B cell (primary cell): ENCODE measurements at regions not wholly inside any gene's neighbourhood (a gene's known extent, or its start where the extent isn't known, plus 50 kb on each side); places are given as distances from the start of the nearest gene placed in this dataset.

ENCODE experiments used
- ATAC-seq: fragments of 200-7000 bp; cut with Tn5 transposase; one replicate; pipeline ENCODE4 v1.10.0; 2021; ENCODE audit warnings: low read depth, mild to moderate bottlenecking, moderate number of reproducible peaks, moderate library complexity
- CTCF ChIA-PET: fragments of 350-600 bp; sonication (Branson Sonifier 250); formaldehyde crosslinking; loops from one replicate; lab custom pipeline; 2021; ENCODE audit warnings: antibody characterized with exemption, inconsistent platforms; lab: Charles Lee
- POLR2A ChIA-PET: fragments of 350-600 bp; sonication (Branson Sonifier 250); formaldehyde crosslinking; loops from one replicate; lab custom pipeline; 2021; ENCODE audit warnings: antibody characterized with exemption; lab: Charles Lee
- DNase-seq: peaks from one replicate; pipeline ENCODE4 v3.0.0; 2013
- H2AFZ ChIP-seq: 2 replicates; pipeline ENCODE4 v1.6.1; 2012; ENCODE audit warnings: mild to moderate bottlenecking, low read depth, low read length; ENCODE audit not compliant: insufficient read depth, poor library complexity, severe bottlenecking
- H3K27ac ChIP-seq, 2 donors: 1 replicate in 1 of 2; 2 replicates in 1 of 2; pipeline ENCODE4 v1.5.1; 2012 to 2013; ENCODE audit warnings: low read length in 2 of 2, mild to moderate bottlenecking in 2 of 2, moderate library complexity in 1 of 2
- H3K27me3 ChIP-seq, 4 experiments: fragments of 200-600 bp in 1 of 4; sonication (generic) in 1 of 4; replicated peaks in 1 of 4; 1 replicate in 2 of 4; 2 replicates in 2 of 4; pipeline versions ENCODE4 v1.6.1 to v1.7.0; 2013 to 2016; ENCODE audit warnings: low read length in 3 of 4, mild to moderate bottlenecking in 2 of 4, mixed read lengths in 1 of 4, moderate library complexity in 1 of 4; ENCODE audit not compliant: insufficient read depth in 4 of 4, control insufficient read depth in 3 of 4; ENCODE audit errors: control extremely low read depth in 1 of 4
- H3K36me3 ChIP-seq, 2 experiments: replicated peaks in 1 of 2; 1 replicate in 1 of 2; 2 replicates in 1 of 2; pipeline versions ENCODE4 v1.6.1 to v1.7.1; 2013; ENCODE audit warnings: low read length in 1 of 2; ENCODE audit not compliant: insufficient read depth in 2 of 2, control insufficient read depth in 1 of 2; ENCODE audit errors: control extremely low read depth in 1 of 2, extremely low read depth in 1 of 2
- H3K4me1 ChIP-seq, 2 donors: fragments of 200-600 bp in 1 of 2; sonication (generic) in 1 of 2; 1 replicate in 1 of 2; 2 replicates in 1 of 2; pipeline versions ENCODE4 v1.5.1 to v1.6.1; 2013 to 2017; ENCODE audit warnings: low read length in 2 of 2; ENCODE audit not compliant: control insufficient read depth in 2 of 2, insufficient read depth in 2 of 2
- H3K4me2 ChIP-seq: replicated peaks from 2 replicates; pipeline ENCODE3; 2012; ENCODE audit warnings: mild to moderate bottlenecking, low read depth, low read length; ENCODE audit not compliant: poor library complexity, severe bottlenecking
- H3K4me3 ChIP-seq, 5 experiments: fragments of 200-600 bp in 1 of 5; sonication (generic) in 1 of 5; 1 replicate in 3 of 5; 2 replicates in 2 of 5; pipeline versions ENCODE4 v1.5.1 to v1.7.0; 2011 to 2016; ENCODE audit warnings: low read length in 4 of 5, mild to moderate bottlenecking in 4 of 5, low read depth in 2 of 5, control low read depth in 1 of 5, moderate library complexity in 1 of 5; ENCODE audit not compliant: insufficient read depth in 1 of 5; ENCODE audit errors: control extremely low read depth in 1 of 5, extremely low read depth in 1 of 5
- H3K79me2 ChIP-seq: fragments of 200-600 bp; sonication (generic); one replicate; pipeline ENCODE4 v1.6.0; 2016; ENCODE audit warnings: low read length; ENCODE audit not compliant: control insufficient read depth, insufficient read depth
- H3K9ac ChIP-seq: fragments of 200-600 bp; sonication (generic); 2 replicates; pipeline ENCODE4 v1.6.1; 2017; ENCODE audit warnings: mild to moderate bottlenecking, low read length, moderate library complexity
- H3K9me3 ChIP-seq, 3 donors: one replicate each; pipeline versions ENCODE4 v1.6.1 to v1.7.1; 2013; ENCODE audit warnings: low read length in 2 of 3; ENCODE audit not compliant: control insufficient read depth in 2 of 3, insufficient read depth in 1 of 3; ENCODE audit errors: control extremely low read depth in 1 of 3
- H4K20me1 ChIP-seq: 2 replicates; pipeline ENCODE4 v1.6.0; 2012; ENCODE audit warnings: mild to moderate bottlenecking, low read length; ENCODE audit not compliant: insufficient read depth, control insufficient read depth, poor library complexity, severe bottlenecking
- H3K27ac Mint-ChIP-seq: one replicate; pipeline ENCODE4 v1.8.0; 2021; ENCODE audit warnings: mixed read lengths
- H3K27me3 Mint-ChIP-seq: one replicate; pipeline ENCODE4 v1.8.0; 2021; ENCODE audit warnings: mixed read lengths
- H3K4me1 Mint-ChIP-seq: one replicate; pipeline ENCODE4 v1.8.0; 2021; ENCODE audit warnings: mixed read lengths
- H3K4me3 Mint-ChIP-seq: one replicate; pipeline ENCODE4 v1.8.0; 2021; ENCODE audit warnings: mixed read lengths
- H3K9me3 Mint-ChIP-seq: one replicate; pipeline ENCODE4 v1.8.0; 2022; ENCODE audit warnings: mixed read lengths; ENCODE audit not compliant: insufficient read depth
- CTCF ChIP-seq: fragments of 200-600 bp; IDR thresholded peaks from one replicate; pipeline ENCODE4 v1.8.0; 2022; ENCODE audit warnings: antibody characterized with exemption, mild to moderate bottlenecking
- EZH2 ChIP-seq: IDR thresholded peaks from 2 replicates; pipeline ENCODE4 v1.6.1; 2012; ENCODE audit warnings: borderline replicate concordance, low read depth, mild to moderate bottlenecking, moderate library complexity, low read length; ENCODE audit not compliant: insufficient read depth, poor library complexity, severe bottlenecking
- WGBS: methylation state at CpG from one replicate; pipeline ENCODE4 v1.1.5; 2013; ENCODE audit warnings: missing lambda C conversion rate; ENCODE audit not compliant: insufficient coverage; 5-methylcytosine and 5-hydroxymethylcytosine counted together
- intact Hi-C: fragments of 100-400 bp; cut with micrococcal nuclease; formaldehyde crosslinking; loops from one replicate; pipeline ENCODE4 v1.10.0; 2022

- TF ChIP-seq EZH2 (no peak), CTCF (no peak)
- Histone ChIP-seq H3K9me3 (peaks cover 0 to 4% (median 1%) of the 10 kb centered on the region in 3 donors), H3K36me3 (no peaks in the 10 kb centered on the region), H3K27ac (no peak overlapping the region), H2AFZ (no peak overlapping the region), H3K9ac (no peak overlapping the region), H3K27me3 (no peaks in the 10 kb centered on the region), H3K4me3 (no peak overlapping the region), H3K4me2 (no peak overlapping the region), H3K4me1 (no peaks in the 10 kb centered on the region), H4K20me1 (no peaks in the 10 kb centered on the region), H3K79me2 (no peaks in the 10 kb centered on the region)
- no peak for ATAC-seq
- H3K4me3 Mint-ChIP-seq: no peak overlapping the region
- POLR2A ChIA-PET: no interaction called here
- H3K27me3 Mint-ChIP-seq: no peaks in the 10 kb centered on the region
- no peak for DNase-seq
- no peak overlapping the region for H3K27ac Mint-ChIP-seq
- intact Hi-C loops: no loop called here
- CTCF ChIA-PET: no interaction called here
- WGBS: 91% methylated on average over 5 of the region's 7 CpGs
- H3K4me1 Mint-ChIP-seq: no peaks in the 10 kb centered on the region
- no peaks in the 10 kb centered on the region for H3K9me3 Mint-ChIP-seq
Measured at GRCh38 chr4:52244103-52244775, 193.1 kb downstream of the SPATA18 start.

- no peak overlapping the region for H3K27ac Mint-ChIP-seq
- Histone ChIP-seq H3K27me3 (no peaks in the 10 kb centered on the region), H3K4me3 (no peak overlapping the region), H3K9me3 (peaks cover 0 to 4% (median 1%) of the 10 kb centered on the region in 3 donors), H3K27ac (no peak overlapping the region), H3K9ac (no peak overlapping the region), H3K4me2 (no peak overlapping the region), H3K4me1 (no peaks in the 10 kb centered on the region), H3K36me3 (no peaks in the 10 kb centered on the region), H2AFZ (no peak overlapping the region), H4K20me1 (no peaks in the 10 kb centered on the region), H3K79me2 (no peaks in the 10 kb centered on the region)
- ChIA-PET CTCF (no interaction called here), POLR2A (no interaction called here)
- intact Hi-C loops: no loop called here
- DNase-seq (no peak), ATAC-seq (no peak)
- no peaks in the 10 kb centered on the region for H3K9me3 Mint-ChIP-seq
- H3K4me3 Mint-ChIP-seq: no peak overlapping the region
- 92% methylated on average over 1 of the region's 3 CpGs for WGBS
- no peaks in the 10 kb centered on the region for H3K27me3 Mint-ChIP-seq
- TF ChIP-seq CTCF: no peak
- TF ChIP-seq EZH2: no peak
- H3K4me1 Mint-ChIP-seq: no peaks in the 10 kb centered on the region
Measured at GRCh38 chr4:52244848-52245247, 193.7 kb downstream of the SPATA18 start.
